Stimulated activated CD8-positive, alpha-beta memory T cell treated with anti-CD3 and anti-CD28 coated beads, Interleukin-7, amount 100 ng/mL, for 48 hours (primary cell): ENCODE measurements at regions not wholly inside any gene's neighbourhood (a gene's known extent, or its start where the extent isn't known, plus 50 kb on each side); places are given as distances from the start of the nearest gene placed in this dataset.
"Not testable (repeated sequence)": the region's sequence is repeated elsewhere in the genome, so short reads cannot be mapped to it uniquely, and the experiment has no call there.

Experiments used
- DNase-seq, 2 donors: peaks; one replicate each; pipeline ENCODE4 v3.0.0-alpha.2; 2020; ENCODE audit warnings: low read depth in 1 of 2; ENCODE audit errors: extremely low read depth in 1 of 2

DNA sequence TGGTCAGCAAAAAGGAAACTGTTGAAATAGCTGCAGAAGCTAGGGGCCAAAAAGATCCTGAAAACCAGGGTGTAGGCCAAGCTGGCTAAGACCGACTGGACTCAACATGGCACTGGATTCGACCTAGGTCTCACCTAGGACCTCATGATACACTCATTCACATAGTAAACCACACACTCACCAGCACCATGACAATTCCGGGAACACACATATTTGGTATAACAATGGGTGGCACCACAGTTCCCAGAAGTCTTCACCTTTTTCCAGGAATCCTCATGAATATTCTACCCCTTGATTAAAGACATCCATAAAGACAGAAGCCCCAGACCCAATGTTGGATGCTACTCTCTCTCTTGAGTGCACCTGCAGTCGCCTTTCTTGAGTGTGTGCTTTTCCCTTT, 460.1 kb downstream of the TMEM114 start:
- DNase-seq: no peak

DNA sequence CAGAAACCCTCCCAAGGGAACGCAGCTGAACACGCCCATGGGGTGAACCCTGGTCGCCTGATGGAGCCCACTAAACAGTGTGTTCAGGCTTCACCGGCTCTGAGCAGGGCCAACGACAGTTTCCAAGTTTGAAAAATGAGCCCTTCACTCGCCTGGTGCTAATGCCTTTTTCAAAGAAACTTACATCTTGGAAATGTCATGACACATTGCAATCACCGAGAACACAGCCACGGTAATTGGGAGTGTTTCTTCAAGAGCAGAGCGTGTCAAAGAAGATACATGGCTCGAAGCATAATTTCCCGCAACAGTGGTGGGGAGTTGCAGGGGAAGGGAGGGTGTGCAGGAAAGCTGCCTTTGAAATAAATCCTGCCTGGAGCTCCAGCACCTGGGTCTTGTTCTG, 463.2 kb downstream of the TMEM114 start:
- no peak for DNase-seq

DNA sequence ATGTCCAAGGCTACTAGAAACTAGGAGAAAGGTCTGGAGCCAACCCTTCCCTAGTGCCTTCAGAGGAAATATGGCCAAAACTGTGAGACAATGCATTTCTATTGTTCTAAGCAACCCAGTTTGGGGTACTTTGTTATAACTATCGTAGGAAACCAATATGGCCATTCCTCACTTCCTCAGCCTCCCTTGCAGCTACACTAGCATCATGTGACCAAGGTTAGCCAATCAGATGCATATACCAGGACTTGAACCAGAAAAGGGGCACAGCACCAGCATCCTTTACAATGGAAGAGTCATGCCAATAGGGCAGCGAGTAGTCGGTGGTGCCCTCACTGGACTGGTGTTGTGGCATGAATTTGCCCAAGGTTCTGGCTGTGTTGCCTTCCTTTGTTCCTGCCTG, 464.0 kb downstream of the TMEM114 start:
- DNase-seq: no peak

DNA sequence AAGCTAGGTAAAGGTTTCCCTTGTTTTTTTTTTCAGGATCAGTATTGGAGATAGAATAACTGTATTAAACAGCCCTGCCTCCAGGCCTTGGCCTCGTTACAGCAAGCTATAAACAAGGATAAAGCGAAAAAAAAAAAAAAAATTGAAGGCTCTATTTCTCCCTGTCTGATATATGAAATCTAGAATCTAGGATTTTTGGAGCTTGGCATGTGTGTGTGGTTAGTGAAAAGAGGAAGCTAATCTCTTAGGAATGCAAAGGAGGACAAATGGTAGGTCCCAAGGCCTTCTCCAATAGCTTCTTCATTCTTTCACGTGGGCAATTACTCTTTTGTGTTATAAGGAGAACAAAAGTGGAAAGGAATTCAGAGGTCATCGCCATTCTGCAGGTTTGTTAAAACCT, 470.3 kb downstream of the TMEM114 start:
- DNase-seq: no peak

DNA sequence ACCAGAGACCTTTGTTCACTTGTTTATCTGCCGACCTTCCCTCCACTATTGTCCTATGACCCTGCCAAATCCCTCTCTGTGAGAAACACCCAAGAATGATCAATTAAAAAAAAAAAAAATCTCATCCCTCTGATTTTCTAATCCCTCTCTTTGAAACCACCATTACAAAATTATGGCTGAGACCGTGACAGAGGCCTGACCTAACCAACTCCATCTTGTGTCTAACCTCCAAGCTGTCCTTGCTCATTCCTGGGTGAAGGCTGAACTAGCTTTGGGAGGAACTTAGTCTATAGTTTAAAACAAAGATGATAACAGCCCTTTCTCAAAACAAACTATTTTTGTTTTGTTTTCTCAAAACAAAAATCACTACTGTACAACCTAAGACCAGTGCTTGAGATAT, 474.5 kb downstream of the TMEM114 start:
- DNase-seq: no peak

DNA sequence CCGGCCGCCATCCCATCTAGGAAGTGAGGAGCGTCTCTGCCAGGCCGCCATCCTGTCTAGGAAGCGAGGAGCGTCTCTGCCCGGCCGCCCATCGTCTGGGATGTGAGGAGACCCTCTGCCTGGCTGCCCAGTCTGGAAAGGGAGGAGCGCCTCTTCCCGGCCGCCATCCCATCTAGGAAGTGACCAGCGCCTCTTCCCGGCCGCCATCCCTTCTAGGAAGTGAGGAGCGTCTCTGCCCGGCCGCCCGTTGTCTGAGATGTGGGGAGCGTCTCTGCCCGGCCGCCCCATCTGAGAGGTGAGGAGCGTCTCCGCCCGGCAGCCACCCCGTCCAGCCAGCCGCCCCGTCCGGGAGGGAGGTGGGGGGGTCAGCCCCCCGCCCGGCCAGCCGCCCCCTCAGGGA, 475.4 kb downstream of the TMEM114 start:
- DNase-seq: not testable (repeated sequence)

DNA sequence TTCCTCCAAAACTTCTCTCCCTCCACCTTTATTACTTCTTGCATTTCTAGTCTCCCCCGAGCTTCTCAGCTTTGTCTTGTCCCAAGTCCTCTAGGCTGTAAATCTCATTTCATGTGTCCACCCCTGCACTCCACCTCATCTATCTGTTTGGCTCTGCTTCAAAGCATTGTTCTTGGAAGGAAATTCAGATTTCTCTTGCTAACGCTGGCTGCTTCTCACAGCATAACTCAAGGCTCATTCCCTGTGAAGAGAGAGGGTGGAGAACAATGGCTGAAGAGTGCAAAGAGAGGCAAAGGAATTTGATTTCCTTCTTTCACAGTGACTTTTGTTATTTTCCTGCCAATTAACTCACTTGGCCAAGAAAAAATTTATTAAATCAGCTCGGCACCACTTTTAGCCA, 476.5 kb downstream of the TMEM114 start:
- no peak for DNase-seq

DNA sequence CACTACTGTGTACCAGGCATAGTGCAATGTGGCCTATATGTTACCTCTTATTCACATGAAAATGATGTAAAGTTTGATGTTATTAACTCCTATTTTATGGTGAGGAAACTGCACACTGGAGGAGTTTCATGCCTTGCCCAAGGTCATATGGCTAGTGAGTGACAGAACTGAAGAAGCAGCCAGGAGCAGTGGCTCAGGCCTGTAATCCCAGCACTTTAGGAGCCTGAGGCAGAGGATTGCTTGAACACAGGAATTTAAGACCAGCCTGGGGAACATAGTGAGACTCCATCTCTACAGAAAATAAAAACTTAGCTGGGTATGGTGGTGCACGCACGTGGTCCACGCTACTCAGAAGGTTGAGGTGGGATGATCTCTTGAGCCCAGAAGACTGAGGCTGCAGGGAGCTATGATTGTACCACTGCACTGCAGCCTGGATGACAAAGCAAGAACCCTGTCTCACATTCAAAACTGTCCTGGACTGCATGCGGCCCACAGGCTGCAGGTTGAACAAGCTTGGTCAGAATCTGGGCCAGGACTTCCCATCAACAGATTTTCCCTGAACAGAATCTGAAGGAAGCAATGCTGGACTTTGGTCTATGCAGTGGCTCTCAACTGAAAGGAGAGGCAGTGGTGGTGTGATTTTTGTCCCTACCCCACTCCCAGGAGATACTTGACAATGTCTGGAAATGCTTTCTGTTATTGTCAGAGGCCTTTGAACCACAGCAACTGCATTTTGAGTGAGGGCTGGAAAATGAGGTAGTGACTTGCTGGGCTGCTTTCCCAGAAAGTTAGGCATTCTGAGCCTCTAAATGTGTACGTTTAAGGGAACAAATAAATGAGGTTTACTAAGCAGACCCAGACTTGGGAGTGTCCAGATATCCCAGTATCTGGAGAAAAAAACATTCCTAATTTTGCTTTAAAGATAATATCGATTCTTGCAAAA, 479.5 kb downstream of the TMEM114 start:
- DNase-seq: no peak

DNA sequence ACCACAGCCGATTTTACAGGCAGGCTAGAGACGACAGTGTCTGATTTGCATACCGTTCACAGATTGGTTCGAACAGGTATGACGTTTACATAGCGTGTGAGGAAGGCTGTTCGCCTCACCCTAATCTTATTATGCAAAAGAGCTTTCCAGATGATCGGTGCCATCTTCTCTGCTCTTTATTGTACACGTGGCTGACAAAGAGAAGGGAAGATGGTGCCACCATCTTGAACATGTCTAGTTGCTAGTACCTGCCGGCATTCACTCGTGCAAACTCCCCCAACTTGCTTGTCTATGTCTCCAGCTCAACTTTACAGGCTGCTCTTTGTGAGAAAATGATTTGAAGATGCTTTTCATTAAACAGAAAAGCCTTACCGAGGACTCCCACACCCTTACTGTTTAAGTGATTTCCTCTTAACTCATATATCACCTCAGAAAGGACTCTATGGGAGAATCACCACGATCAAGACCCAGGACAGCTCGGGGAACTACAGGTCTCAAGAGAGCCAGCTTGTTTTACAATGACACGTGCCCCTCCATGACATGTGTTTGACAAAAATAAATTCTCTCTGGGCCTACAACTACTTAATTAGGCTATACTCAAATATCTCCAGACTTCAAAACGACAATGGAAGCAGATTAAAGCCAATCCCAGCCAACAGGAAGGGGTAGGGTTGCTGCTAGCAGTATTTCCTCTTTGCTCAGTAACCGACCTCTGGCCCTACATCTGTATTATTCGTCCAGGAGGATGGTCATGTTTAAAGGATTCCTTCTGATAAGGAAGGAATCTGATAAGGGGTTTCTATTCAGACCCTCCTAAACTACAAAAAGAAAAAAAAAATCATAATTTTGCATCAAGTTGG, 480.6 kb downstream of the TMEM114 start:
- no peak for DNase-seq

DNA sequence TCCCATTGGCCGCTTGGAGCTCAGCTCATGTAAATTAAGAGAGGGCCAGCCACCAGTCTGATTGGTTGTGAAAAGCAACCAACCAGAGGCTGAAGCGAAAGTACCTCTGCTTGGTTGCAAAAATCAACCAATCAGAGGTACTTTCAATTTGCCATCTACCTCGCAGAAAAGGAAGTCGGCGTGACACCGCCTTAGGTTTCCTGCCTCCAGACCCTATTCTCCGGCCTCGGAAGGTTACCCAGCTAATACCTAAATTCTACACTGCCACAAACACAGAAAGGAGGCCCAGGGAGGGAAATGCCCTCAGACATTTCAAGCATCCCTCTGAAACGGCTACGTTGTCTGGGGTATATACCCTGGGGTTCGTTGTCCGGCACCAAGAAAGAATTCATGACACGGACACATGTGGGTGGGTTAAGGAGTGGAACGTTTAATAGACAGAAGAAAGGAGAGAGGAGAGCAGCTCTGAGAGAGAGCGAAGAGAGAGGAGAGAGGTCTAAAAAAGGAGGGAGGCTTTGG, 481.3 kb downstream of the TMEM114 start:
- DNase-seq: no peak

DNA sequence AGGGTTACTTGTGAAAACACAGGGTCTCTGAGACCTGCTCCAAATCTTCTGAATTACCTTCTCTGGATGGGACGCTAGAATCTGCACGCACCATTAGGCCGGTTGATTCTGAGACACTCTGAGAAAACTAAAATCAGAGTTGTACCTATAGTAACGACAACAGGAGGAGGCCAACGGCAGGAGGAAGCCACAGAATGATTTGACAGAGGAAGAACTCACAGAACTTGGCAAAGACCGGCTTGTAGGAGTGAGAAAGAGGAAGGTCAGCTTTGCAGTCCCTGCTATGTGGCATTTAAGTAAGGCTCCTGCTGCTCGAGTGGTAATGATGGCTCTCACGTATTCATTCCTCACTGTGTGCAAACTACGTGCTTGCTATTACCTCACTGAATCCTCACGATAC, 483.0 kb downstream of the TMEM114 start:
- DNase-seq: no peak

DNA sequence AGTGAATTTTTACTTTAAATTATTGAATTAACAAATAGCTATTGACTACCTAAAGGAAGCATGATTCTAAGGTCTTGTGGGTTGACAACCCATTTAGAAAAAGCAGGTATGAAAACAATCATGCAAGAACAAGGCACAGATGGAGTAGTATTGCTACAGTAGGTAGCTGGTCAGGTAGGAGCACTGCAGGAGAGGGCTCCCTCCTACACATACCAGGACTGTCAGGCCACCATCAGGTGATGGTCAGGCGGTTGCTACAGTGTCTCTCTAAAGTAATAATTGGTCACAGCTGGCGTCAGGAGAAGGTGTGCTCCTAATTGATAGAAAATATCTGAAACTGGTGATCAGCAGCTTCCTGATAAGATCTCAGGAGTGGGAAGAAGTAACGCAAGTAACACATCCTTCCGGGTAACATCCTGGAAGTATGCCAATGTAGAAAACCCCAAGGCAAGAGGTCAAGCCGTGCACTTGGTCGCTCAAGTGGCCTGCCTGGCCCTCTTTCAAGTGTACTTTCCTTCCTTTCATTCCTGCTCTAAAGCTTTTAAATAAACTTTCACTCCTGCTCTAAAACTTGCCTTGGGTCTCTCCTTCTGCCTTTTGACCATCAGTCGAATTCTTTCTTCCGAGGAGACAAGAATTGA, 486.5 kb downstream of the TMEM114 start:
- DNase-seq: no peak

DNA sequence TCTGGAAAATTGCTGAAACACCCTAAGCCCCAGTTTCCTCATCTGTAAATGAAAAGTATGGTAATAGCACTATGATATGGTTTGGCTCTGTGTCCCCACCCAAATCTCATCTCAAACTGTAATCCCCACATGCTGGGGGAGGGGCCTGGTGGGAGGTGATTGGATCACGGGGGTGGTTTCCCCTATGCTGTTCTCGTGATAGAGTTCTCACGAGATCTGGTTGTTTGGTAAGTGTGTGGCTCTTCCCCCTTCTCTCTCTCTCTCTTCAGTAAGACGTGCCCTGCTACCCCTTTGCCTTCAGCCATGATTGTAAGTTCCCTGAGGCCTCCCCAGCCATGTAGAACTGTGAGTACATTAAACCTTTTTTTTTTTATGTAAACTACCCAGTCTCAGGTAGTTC, 490.7 kb downstream of the TMEM114 start:
- no peak for DNase-seq

DNA sequence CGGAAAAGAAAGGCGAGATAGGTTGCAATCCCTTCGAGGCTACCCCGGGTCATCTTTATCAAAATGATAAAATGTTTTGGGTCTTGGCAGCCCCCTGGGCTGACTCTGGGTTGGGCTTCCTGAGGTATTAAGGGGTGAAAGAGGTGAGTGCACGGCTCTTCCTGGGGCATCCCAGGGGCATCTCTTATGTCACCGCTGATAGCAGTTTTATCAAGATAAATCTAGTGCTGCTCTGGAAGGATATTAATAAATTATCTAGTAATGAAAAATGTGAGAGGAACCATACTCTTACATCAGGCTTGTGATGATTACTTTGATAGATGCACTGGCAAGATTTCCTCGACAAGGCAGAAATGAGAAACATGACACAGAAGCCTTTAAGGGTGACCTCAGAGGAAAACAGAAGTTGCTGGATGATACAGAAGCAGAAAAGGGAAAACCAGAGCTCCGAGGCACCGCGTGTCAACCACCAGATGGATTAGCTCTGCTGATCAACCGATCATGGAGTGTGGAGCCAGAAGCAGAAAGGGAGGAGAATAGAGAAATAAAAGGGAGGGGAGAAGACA, 491.3 kb downstream of the TMEM114 start:
- DNase-seq: no peak

DNA sequence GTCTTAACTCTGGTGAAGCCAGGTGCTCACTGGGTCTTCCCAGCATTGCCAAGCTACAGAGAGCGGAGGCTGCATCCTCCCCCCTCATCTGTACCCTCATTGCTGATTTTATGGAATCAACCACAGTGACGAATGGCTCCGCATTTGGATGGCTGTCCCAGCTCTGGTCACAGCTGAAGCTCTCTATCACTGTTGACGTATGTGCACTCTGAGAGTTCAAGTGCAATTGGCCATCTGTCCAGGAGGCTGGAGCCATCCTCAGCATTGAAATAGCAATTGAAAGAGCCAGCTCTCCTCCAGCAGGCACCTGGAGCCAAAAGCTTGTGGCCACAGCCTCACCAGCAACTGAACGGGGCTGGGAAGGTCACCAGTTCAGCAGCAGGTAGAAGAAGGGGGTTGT, 494.1 kb downstream of the TMEM114 start:
- DNase-seq: no peak

DNA sequence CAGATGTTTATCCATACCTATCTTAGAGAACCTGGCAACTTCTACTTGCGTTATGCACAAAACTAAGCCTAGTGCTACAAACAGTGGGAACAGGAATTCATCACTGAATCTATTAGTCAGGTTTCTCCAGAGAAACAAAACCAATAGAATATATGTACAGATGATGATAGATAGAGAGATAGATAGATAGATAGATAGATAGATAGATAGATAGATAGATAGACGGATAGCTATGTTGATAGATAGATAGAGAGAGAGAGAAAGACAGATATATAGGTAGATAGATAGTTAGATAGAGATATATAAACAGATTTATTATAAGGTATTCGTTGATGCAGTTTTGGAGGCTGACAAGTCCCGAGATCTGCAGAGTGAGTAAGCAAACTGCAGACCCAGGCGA, 495.6 kb downstream of the TMEM114 start:
- no peak for DNase-seq

DNA sequence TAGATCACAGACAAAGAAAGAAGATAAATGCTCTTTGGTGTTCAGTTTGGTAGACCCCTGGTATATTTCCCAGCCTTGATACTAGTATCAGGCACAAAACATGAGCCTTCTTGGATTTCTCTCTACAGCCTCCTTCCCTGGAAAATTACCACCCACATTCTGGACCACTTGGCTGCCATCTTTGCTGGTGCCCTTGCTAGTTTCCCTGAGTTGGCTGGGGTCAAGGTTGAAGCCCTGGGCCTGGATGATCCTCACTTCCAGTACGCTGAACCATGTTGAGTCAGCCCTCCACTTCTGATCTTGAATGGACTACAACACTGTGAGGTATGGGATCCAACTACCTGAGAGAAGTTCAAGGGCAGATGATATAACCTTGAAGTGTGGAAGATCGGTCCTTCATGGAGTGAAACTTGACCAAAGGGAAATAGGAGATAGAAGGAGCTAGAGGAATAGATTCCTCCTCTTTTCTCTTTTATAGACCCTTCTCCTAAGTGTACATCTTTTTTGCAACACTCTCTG, 501.4 kb downstream of the TMEM114 start:
- DNase-seq: no peak

DNA sequence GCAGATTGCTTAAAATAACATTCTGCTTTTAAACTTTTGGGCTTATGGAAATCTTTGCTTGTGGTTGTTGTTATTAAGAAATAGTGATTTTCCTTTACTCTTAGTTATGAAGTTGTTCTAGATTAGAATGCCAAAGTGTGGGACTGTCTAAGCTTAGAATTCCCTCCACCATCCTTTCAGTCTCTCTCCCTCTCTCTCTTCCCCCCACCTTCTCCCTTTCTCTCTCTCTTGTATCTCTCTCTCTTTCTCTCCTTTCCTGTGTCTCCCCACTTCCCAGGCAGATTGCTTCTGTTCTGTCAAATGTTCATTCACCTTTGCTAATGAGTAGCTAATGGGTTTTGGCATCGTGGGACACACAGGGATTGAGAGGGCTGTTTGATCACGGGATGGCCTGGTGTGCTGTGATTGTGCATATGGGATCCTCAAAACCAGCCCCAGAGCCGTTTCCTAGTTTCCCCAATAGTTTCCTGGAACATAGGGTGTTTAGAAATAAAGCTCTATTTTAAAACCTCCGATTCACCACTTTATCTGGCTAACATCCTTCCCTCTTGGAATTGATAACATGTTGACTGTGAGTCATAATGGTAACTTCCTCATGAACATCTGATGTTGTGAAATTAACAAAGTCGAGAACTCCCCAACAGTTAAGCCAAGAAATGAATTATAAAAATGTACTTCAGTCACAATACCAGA, 502.6 kb downstream of the TMEM114 start:
- DNase-seq: no peak

DNA sequence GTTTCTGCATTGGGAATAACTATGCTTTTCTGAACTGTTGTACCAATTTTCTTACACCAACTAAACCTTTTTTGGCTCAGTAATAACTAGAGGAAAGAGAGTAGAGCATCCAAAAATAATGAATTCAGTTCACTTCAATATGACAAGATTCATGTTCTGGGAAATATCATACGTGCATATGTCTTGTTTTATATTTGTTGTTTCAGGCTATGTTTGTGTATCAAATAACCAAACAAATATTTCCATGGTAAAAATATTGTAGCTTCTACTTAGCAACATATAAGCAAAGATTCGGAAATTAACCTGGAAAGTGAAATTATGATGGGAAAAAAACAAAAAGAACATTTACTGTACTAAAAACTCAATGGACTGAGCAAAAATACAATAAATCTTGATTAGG, 503.2 kb downstream of the TMEM114 start:
- DNase-seq: no peak

DNA sequence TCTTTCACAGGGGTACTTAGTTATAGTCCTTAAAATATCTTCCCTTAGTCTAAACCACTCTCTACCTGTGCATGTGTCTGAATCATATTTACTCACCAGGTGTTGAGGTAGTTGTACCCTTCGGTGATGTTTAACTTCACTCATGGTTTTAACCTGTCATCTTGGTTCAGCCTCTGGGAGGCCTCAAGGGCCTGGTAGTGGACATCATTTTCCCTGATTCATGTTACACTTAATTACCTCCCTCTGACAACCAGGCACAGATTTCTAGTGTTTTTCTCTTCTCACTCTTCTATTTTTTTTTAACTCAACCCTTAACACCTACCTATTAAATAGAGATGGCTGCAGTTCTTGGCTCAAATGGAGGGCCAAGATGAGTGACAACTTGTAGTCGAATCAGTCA, 505.4 kb downstream of the TMEM114 start:
- no peak for DNase-seq
